DOHH2 (cell line): ENCODE measurements at regions not wholly inside any gene's neighbourhood (a gene's known extent, or its start where the extent isn't known, plus 50 kb on each side); places are given as distances from the start of the nearest gene placed in this dataset.

Source experiments
- H3F3A ChIP-seq: fragments of 200-600 bp; sonication (generic), shearing (Covaris generic); 2 replicates; pipeline ENCODE4 v1.6.0; 2016; ENCODE audit warnings: antibody characterized with exemption, mild to moderate bottlenecking; ENCODE audit not compliant: control insufficient read depth, insufficient read depth
- H3K27ac ChIP-seq: fragments of 200-600 bp; sonication (generic); 2 replicates; pipeline ENCODE4 v1.5.1; 2014; ENCODE audit warnings: low read depth, mild to moderate bottlenecking, low read length, moderate library complexity
- H3K27me3 ChIP-seq: fragments of 200-600 bp; sonication (generic); 2 replicates; pipeline ENCODE4 v1.6.1; 2014; ENCODE audit warnings: mild to moderate bottlenecking, low read length, mixed read lengths; ENCODE audit not compliant: control insufficient read depth
- H3K36me3 ChIP-seq: fragments of 200-600 bp; sonication (generic); 2 replicates; pipeline ENCODE4 v1.6.1; 2014; ENCODE audit warnings: mild to moderate bottlenecking, low read length, moderate library complexity, mixed read lengths; ENCODE audit not compliant: control insufficient read depth
- H3K4me1 ChIP-seq: fragments of 200-600 bp; sonication (generic); 2 replicates; pipeline ENCODE4 v1.6.1; 2014; ENCODE audit warnings: mild to moderate bottlenecking, low read length, mixed read lengths; ENCODE audit not compliant: control insufficient read depth
- H3K4me2 ChIP-seq: fragments of 200-600 bp; sonication (generic); 2 replicates; pipeline ENCODE4 v1.6.0; 2014; ENCODE audit warnings: mild to moderate bottlenecking, low read length, moderate library complexity
- H3K4me3 ChIP-seq: fragments of 200-600 bp; sonication (generic); 2 replicates; pipeline ENCODE4 v1.5.1; 2014; ENCODE audit warnings: mild to moderate bottlenecking, low read length, mixed read lengths
- H3K79me2 ChIP-seq: fragments of 200-600 bp; sonication (generic); 2 replicates; pipeline ENCODE4 v1.6.1; 2014; ENCODE audit warnings: mild to moderate bottlenecking, low read length, mixed read lengths; ENCODE audit not compliant: control insufficient read depth
- H3K9me2 ChIP-seq: fragments of 200-600 bp; sonication (generic); replicated peaks from 2 replicates; pipeline ENCODE4 v1.6.1; 2014; ENCODE audit warnings: mild to moderate bottlenecking, low read length, mixed read lengths; ENCODE audit not compliant: control insufficient read depth
- H3K9me3 ChIP-seq: fragments of 200-600 bp; sonication (generic); 2 replicates; pipeline ENCODE4 v1.6.1; 2014; ENCODE audit warnings: antibody characterized with exemption, low read length, mixed read lengths; ENCODE audit not compliant: control insufficient read depth, insufficient read depth
- H4K20me1 ChIP-seq: fragments of 200-600 bp; sonication (generic); 2 replicates; pipeline ENCODE4 v1.6.0; 2014; ENCODE audit warnings: low read depth, mild to moderate bottlenecking, antibody characterized with exemption, low read length, moderate library complexity; ENCODE audit not compliant: control insufficient read depth, insufficient read depth
- EZH2phosphoT487 ChIP-seq: fragments of 200-600 bp; sonication (generic); IDR thresholded peaks from 2 replicates; pipeline ENCODE4 v1.6.1; 2017; ENCODE audit warnings: borderline replicate concordance, mild to moderate bottlenecking, antibody characterized with exemption, low read length, moderate library complexity, mixed read lengths
- TF ChIP-seq, protein P1 (sequence below): fragments of 200-600 bp; sonication (generic); IDR thresholded peaks from one replicate; pipeline ENCODE4 v1.5.1; 2014; ENCODE audit warnings: antibody characterized with exemption, mild to moderate bottlenecking, low read depth, low read length; ENCODE audit not compliant: poor library complexity, severe bottlenecking

GRCh38 chr3:59385547-59385946, 335.7 kb upstream of the CFAP20DC start:
- no peaks in the 10 kb centered on the region for H3K79me2 ChIP-seq
- H3F3A ChIP-seq: no peaks in the 10 kb centered on the region
- TF ChIP-seq, protein P1, sequence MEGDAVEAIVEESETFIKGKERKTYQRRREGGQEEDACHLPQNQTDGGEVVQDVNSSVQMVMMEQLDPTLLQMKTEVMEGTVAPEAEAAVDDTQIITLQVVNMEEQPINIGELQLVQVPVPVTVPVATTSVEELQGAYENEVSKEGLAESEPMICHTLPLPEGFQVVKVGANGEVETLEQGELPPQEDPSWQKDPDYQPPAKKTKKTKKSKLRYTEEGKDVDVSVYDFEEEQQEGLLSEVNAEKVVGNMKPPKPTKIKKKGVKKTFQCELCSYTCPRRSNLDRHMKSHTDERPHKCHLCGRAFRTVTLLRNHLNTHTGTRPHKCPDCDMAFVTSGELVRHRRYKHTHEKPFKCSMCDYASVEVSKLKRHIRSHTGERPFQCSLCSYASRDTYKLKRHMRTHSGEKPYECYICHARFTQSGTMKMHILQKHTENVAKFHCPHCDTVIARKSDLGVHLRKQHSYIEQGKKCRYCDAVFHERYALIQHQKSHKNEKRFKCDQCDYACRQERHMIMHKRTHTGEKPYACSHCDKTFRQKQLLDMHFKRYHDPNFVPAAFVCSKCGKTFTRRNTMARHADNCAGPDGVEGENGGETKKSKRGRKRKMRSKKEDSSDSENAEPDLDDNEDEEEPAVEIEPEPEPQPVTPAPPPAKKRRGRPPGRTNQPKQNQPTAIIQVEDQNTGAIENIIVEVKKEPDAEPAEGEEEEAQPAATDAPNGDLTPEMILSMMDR: no peak
- TF ChIP-seq EZH2phosphoT487: no peak
- H3K9me3 ChIP-seq: no peaks in the 10 kb centered on the region
- H3K36me3 ChIP-seq: no peaks in the 10 kb centered on the region
- H3K9me2 ChIP-seq: no peaks in the 10 kb centered on the region
- H4K20me1 ChIP-seq: no peaks in the 10 kb centered on the region
- H3K4me3 ChIP-seq: no peak overlapping the region
- no peak overlapping the region for H3K4me2 ChIP-seq
- H3K4me1 ChIP-seq: peaks cover 7% of the 10 kb centered on the region
- no peaks in the 10 kb centered on the region for H3K27me3 ChIP-seq
- H3K27ac ChIP-seq: no peak overlapping the region

DNA sequence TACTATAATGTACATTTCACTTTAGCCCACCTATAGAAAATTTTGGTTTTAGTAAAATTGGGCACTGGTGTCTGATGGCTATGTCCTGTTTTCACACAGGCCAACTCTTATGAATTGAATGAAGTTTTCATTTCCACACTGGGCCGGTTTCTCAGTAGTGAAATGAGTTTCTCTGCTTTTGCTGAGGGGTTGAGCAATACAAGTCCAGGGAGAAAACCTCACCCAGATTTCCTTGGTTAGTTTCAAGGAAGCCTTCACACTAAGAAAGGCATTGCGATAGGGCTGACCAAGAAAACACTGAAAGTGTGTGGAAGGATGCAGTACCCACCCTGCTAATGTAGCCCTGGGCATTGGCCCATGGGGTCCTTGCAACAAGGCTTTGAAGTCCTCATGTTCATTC, 331.5 kb upstream of the CFAP20DC start:
- Histone ChIP-seq H3K4me3 (no peak overlapping the region), H3K79me2 (no peaks in the 10 kb centered on the region), H4K20me1 (no peaks in the 10 kb centered on the region), H3K27ac (no peak overlapping the region), H3K4me2 (no peak overlapping the region), H3K9me3 (no peaks in the 10 kb centered on the region), H3K4me1 (peaks cover 3% of the 10 kb centered on the region), H3K36me3 (no peaks in the 10 kb centered on the region), H3K9me2 (no peaks in the 10 kb centered on the region; the same call in 1 of the 2 replicates), H3F3A (no peaks in the 10 kb centered on the region), H3K27me3 (no peaks in the 10 kb centered on the region)
- TF ChIP-seq EZH2phosphoT487: no peak
- TF ChIP-seq, protein P1: no peak

DNA sequence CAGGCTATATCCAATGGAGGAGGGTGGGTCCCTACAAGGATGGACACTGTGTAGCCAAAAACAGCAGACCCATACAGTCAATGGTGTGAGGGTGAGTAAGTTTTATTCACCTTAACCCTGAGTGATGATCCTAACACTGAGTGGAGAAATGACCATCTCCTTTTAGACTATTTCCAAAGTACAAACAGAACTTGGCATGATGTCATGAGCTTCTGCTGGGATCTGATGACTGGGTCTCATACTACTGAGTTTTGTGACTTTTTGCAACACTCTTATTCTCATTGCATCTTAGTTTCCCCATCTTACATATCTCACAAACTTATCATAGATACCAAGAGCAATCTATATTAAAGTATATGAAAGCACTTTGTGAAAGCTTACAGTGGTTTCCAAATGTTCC, 330.3 kb upstream of the CFAP20DC start:
- Histone ChIP-seq H3K27ac (no peak overlapping the region), H3K36me3 (no peaks in the 10 kb centered on the region), H3K9me2 (no peaks in the 10 kb centered on the region; the same call in 1 of the 2 replicates), H4K20me1 (no peaks in the 10 kb centered on the region), H3K27me3 (no peaks in the 10 kb centered on the region), H3K4me3 (no peak overlapping the region), H3K4me2 (no peak overlapping the region), H3K79me2 (no peaks in the 10 kb centered on the region), H3F3A (no peaks in the 10 kb centered on the region), H3K9me3 (no peaks in the 10 kb centered on the region), H3K4me1 (peaks cover under 1% of the 10 kb centered on the region)
- no peak for TF ChIP-seq EZH2phosphoT487
- TF ChIP-seq, protein P1: no peak
